Activated CD4-positive, alpha-beta T cell treated with anti-CD3 and anti-CD28 coated beads, Interleukin-2, amount 50 U/mL, for 16 hours (primary cell): ENCODE measurements at regions not wholly inside any gene's neighbourhood (a gene's known extent, or its start where the extent isn't known, plus 50 kb on each side); places are given as distances from the start of the nearest gene placed in this dataset.
"Not testable (repeated sequence)": the region's sequence is repeated elsewhere in the genome, so short reads cannot be mapped to it uniquely, and the experiment has no call there.

Source experiments
- DNase-seq: peaks from one replicate; pipeline ENCODE4 v3.0.0-alpha.2; 2020

DNA sequence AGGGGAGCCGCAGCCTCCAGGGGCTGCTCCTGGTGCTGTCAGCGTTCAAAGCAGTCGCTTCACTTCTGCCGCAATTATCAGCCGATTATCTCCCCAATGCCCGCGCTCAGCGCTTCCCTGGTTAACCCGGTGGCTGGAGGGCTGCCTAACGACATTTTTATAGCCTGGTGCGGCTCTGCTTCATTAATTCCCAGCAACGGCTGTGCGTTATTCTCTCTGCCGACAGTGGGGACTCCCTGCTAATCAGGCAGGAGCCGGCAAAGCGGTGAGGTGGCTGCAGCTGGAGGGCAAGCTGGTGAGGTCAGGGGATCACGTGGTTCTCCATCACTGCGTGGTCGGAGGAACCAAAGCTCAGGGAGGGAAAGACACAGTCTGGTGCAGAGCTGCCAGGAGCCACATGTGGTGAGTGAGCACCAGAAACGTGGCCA, 62.9 kb downstream of the GLRX5 start:
- no peak for DNase-seq

DNA sequence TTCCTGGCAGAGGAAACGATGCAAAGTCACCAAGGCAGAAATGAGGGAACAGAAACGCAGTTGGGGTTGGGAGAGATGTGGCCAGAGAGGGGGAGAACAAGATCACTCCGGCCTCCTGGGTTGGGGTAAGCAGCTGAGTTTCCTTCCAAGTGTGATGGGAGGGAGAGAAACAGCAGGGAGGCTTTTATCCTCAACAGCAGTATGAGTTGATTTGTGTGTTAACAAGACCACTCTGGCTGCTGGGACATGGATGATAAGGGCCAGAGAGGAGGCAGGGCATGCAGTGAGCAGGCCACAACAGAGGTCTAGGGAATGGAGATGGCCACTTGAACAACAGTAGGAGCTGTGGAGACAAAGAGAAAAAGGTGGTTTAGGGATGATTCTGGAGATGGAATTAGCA, 66.8 kb downstream of the GLRX5 start:
- DNase-seq: no peak

DNA sequence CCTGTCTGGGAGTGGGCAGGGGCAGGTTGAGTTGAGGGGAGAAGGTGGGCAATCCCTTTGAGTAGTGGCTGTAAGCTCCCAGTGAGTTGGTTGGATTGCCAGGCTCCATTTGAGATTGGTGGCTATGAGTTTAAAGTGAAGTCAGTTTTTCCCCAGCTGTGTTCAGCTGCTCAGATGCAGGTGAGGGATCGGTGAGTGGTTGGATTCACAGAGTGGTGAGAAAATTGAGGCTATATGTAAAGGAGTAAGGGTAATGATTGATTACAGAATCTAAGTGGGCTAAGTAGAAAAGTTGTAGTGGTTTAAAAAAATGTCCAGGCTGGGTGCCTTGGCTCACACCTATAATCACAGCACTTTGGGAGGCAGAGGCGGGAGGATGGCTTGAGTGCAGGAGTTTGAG, 68.6 kb downstream of the GLRX5 start:
- DNase-seq: no peak

DNA sequence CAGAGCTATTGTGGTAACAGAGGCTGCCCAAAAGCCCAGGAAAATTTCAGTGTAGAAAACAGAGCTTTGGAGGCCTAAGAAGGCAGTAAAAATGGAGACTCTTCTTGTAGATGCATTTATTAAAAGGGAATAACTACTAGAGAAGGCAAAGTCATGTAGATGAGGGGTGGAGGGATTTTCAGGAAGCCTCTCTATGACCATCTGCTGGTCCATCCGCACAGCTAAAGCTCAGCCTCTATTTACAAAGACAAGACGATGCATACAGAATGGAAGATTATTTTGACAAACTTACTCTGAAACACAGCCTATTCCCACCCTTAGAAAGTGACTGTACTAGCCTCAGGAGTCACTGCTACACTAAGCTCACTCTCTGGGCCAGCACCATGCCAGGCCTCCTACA, 71.4 kb downstream of the GLRX5 start:
- DNase-seq: no peak

DNA sequence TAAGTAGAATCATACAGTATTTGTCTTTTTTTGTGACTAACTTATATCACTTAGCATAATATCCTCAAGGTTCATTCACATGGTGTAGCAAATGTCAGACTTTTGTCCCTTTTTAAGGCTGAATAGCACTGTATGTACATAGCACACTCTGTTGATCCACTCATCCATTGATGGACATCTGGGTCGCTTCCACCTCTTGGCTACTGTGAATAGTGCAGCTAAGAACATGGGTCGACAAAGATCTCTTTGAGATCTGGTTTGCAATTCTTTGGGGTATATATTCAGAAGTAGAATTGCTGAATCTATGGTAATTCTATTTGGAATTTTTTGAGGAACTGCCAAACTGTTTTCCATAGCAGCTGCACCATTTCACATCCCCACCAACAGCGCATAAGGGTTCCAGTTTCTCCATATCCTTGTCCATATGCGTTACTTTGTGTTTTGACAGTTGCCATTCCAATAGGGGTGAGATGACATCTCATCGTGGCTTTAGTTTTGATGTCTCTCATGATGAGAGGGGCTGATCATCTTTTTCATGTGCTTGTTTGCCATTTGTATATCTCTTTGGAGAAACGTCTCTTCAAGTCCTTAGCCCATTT, 73.9 kb downstream of the GLRX5 start:
- no peak for DNase-seq

DNA sequence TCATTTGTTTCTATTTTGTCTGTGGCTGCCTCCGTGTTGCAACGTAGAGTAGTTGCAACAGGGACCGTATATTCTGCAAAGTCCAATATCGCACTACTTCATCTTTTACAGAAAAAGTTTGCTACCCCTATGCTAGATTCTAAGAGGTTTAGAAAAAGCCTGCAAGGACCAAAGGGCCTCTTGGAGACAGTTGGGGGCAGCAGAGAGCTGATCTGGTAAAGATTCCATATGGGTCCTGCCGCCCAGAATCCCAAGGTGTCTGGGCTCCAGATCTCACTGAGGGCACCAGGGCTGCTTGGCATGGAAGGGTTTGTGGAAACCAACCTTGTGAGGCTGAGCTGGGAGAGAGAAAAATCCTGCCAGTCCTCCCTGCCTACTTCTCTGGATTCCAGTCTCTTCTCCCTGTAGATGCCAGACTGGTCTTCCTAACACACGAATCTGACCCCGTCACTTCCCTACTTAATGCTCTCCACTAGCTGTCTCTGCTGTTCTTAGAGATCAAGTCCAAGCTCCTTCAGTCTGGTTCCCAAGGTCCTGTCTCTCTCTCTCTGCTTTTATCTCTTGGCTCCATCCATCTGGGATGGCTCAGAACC, 74.6 kb downstream of the GLRX5 start:
- DNase-seq: peak; percentile 14

DNA sequence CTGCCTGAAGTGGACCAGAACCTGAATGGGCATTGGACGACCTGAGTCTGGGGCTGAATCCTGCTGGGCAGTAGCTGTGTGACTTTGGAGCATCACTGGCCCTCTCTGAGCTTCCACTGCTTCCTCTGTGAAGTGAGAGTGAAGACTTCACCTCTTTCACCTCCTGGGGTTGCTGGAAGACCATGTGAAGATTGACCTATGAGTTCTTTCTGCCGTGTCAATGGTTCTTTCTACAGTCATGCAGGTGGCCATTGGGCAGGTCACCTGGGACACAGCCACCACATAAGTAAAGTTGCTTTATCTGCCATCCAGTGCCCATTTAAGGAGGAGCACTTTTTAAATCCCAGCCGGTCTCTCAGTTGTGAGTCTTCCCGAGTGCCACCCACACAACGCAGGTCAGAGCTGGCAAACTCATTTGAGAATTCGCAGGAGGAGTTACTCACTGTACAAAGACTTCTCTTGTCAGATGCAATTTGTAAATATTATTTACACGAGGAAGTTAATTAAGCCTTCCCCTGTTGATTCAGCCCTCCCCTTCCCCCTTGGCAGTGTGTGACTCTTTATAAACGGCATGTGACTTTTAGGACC, 74.8 kb upstream of the TCL1B start:
- no peak for DNase-seq

DNA sequence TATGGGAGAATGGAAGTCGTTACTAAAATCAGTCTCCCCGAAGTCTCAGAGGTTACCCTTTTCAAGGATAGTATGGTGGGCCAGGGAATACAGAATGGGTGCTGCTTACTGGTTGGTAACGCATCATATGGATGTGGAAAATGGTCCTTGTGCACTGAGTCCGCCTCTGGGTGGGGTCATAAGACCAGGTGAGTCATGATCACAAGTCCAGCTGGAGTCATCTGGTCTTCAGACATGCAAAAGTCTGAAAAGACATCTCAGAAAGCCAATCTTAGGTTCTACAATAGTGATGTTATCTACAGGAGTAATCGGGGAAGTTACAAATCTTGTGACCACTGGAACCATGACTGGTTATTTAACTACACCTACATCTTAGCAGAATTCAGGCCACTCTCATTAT, 71.9 kb upstream of the TCL1B start:
- no peak for DNase-seq

DNA sequence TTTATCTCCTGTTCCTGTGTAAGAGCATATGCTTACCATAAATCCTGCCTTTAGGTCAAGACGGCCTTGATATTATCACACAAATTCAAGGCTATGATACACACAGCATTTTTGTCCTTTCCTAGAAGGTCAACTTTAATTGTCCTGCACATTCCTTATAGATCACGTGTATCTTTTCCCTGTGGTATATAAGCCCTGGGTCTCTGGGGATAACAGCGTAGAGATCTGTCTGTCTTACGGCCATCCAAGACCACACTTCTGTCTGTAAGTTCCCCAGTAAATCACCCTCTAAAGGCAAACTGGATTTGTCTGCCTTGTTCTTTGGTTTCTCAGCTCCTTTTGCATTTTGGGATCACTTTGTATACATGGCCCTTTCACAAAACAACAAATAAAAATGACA, 69.5 kb upstream of the TCL1B start:
- DNase-seq: no peak

DNA sequence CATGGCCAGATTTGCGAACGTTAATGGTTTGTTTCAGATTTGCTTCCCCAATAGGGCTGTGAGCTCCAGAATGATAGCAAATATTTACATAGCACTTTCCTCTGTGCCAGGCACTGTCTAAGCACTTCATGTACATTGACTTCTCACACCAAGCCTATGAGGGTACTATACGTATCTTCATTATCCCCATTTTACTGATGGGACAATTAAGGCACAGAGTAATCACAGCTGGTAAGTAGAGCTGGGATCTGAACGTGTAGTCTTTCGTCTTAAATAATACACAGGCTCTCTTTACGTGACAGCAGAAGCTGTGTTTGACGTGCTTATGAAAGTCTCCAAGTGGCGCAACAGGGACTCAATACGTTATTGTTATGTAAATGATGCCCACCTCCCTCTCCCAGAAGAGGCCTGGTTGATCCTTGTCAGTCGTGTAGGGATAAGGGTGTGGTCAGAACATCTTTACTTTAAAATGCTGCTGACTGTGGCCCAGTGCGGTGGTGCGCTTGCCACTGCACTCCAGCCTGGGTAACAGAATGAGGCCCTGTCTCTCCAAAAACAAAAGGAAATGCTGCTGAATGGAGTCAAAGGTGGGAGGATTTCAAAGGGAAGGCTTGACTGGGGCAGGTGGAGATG, 66.3 kb upstream of the TCL1B start:
- no peak for DNase-seq

DNA sequence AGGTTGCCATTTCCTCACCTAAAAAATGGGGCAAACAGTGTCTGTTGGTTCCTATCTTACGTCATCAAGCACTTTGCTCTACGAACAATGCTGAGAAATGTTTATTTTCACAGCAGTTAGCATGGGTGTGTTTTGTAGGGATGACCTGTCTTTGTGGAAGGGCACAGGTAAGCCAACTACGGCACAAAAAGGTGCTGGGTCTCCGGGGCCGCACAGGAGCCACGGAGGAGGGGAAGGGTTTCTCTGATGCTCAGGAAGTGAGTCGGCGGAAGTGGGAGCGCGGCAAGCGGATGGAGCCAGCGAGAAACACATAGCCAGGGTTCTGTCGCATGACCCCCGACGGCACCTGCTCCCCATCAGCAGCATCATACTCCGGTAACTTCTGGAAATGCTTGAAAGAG, 65.6 kb upstream of the TCL1B start:
- DNase-seq: no peak

DNA sequence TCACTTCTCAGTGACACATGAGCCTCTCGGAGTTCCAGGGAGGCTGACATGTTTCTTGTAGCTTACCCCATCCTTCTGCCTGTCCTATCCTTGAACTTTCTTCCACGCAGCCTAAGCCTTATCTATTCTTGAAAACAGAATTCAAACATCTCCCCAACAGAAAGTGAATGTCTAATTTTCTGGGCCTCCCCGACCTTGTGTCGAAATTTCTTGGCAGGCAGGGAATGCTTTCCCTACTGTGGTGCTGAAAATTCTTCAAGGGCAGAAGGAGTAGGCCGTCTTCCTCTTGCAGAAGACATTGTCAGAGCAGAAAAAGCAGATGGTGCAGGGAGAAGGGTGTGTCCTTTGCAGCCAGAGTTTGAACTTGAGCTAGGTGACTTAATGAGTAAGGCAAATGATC, 63.0 kb upstream of the TCL1B start:
- DNase-seq: no peak

DNA sequence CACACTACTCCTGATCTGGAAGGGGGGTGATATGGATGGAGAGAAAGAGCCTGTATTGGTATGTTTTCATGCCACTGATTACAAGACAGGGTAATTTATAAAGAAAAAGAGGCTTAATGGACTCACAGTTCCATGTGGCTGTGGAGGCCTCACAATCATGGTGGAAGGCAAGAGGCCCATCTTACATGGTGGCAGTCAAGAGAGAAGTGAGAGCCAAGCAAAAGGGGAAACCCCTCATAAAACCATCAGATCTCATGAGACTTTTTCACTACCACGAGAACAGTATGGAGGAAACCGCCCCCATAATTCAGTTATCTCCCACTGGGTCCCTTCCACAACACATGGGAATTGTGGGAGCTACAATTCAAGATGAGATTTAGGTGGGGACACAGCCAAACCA, 60.5 kb upstream of the TCL1B start:
- not testable (repeated sequence) for DNase-seq

DNA sequence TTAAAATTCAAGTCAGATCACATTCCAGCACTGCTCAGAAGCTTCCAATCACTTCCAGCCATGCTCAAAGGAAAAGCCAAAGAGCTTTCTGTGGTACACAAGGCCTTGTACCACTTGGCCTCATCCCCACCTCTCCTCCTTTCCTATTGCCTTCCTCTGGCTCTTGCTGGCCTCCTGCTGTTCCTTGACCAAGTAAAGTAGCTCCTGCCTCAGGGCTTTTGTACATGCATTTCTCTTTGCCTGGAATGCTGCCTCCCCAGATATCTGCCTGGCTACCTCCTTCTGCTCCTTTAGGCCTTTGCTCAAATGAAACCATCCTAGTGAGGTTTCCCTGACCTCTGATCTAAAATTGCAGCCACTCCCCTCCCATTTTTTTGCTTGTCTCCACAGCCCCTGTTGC, 51.2 kb upstream of the TCL1B start:
- DNase-seq: no peak
